MM.1S (cell line): ENCODE measurements at regions not wholly inside any gene's neighbourhood (a gene's known extent, or its start where the extent isn't known, plus 50 kb on each side); places are given as distances from the start of the nearest gene placed in this dataset.
"Not testable (repeated sequence)": the region's sequence is repeated elsewhere in the genome, so short reads cannot be mapped to it uniquely, and the experiment has no call there.

Experiments used
- DNase-seq: peaks from one replicate; pipeline ENCODE4 v3.0.0-alpha.2; 2015
- H2AFZ ChIP-seq: fragments of 300-600 bp; sonication (generic); 2 replicates; pipeline ENCODE4 v1.6.0; 2016; ENCODE audit warnings: antibody characterized with exemption, low read length
- H3F3A ChIP-seq: fragments of 300-600 bp; sonication (generic); 2 replicates; pipeline ENCODE4 v1.6.1; 2016; ENCODE audit warnings: mild to moderate bottlenecking, antibody characterized with exemption, low read length, moderate library complexity, mixed read lengths; ENCODE audit not compliant: insufficient read depth
- H3K27ac ChIP-seq: fragments of 300-600 bp; sonication (generic); 2 replicates; pipeline ENCODE4 v1.5.1; 2016; ENCODE audit warnings: mild to moderate bottlenecking, low read length
- H3K27me3 ChIP-seq: fragments of 300-600 bp; sonication (generic); replicated peaks from 2 replicates; pipeline ENCODE4 v1.6.0; 2016; ENCODE audit warnings: low read length; ENCODE audit not compliant: insufficient read depth
- H3K36me3 ChIP-seq: fragments of 300-600 bp; sonication (generic); replicated peaks from 2 replicates; pipeline ENCODE4 v1.6.1; 2016; ENCODE audit warnings: mild to moderate bottlenecking, low read length, mixed read lengths; ENCODE audit not compliant: insufficient read depth
- H3K4me1 ChIP-seq: fragments of 300-600 bp; sonication (generic); 2 replicates; pipeline ENCODE4 v1.6.1; 2016; ENCODE audit warnings: low read length, mixed read lengths
- H3K4me2 ChIP-seq: fragments of 300-600 bp; sonication (generic); 2 replicates; pipeline ENCODE4 v1.6.0; 2016; ENCODE audit warnings: low read depth, low read length
- H3K4me3 ChIP-seq: fragments of 300-600 bp; sonication (generic); 2 replicates; pipeline ENCODE4 v1.5.1; 2016; ENCODE audit warnings: low read length, mixed read lengths
- H3K79me2 ChIP-seq: fragments of 300-600 bp; sonication (generic); 2 replicates; pipeline ENCODE4 v1.6.1; 2016; ENCODE audit warnings: mixed run types, low read length, mixed read lengths
- H3K9ac ChIP-seq: fragments of 300-600 bp; sonication (generic); 2 replicates; pipeline ENCODE4 v1.6.1; 2016; ENCODE audit warnings: low read length, mixed read lengths
- H3K9me2 ChIP-seq: fragments of 300-600 bp; sonication (generic); replicated peaks from 2 replicates; pipeline ENCODE4 v1.6.1; 2016; ENCODE audit warnings: mild to moderate bottlenecking, low read length, mixed read lengths; ENCODE audit not compliant: insufficient read depth
- H3K9me3 ChIP-seq: fragments of 300-600 bp; sonication (generic); replicated peaks from 2 replicates; pipeline ENCODE4 v1.6.1; 2016; ENCODE audit warnings: mild to moderate bottlenecking, low read length, mixed read lengths; ENCODE audit not compliant: insufficient read depth
- H4K20me1 ChIP-seq: fragments of 300-600 bp; sonication (generic); 2 replicates; pipeline ENCODE4 v1.6.1; 2016; ENCODE audit warnings: mild to moderate bottlenecking, low read length, moderate library complexity, mixed read lengths; ENCODE audit not compliant: insufficient read depth
- CTCF ChIP-seq: fragments of 300-600 bp; sonication (generic); IDR thresholded peaks from 2 replicates; pipeline ENCODE4 v1.5.1; 2016; ENCODE audit warnings: antibody characterized with exemption, low read length, mixed read lengths
- EZH2 ChIP-seq: fragments of 300-600 bp; sonication (generic); optimal IDR thresholded peaks from 2 replicates; pipeline ENCODE3; 2017; ENCODE audit warnings: low read depth, mild to moderate bottlenecking, antibody characterized with exemption, low read length, mixed read lengths
- EZH2phosphoT487 ChIP-seq: fragments of 300-600 bp; sonication (generic); IDR thresholded peaks from 2 replicates; pipeline ENCODE4 v1.6.1; 2018; ENCODE audit warnings: antibody characterized with exemption, low read length

- TF ChIP-seq EZH2, result no peak
These were observed 195.0 kb downstream of the SPATA31A6 start for GRCh38 chr9:42378418-42378815.

GRCh38 chr9:42379602-42380001 lies 196.1 kb downstream of the SPATA31A6 start:
- not testable (repeated sequence) for H2AFZ ChIP-seq, H3K36me3 ChIP-seq, H3K79me2 ChIP-seq, H3K9me2 ChIP-seq, H3K9ac ChIP-seq, H3K9me3 ChIP-seq, H4K20me1 ChIP-seq, H3K4me3 ChIP-seq, H3K4me1 ChIP-seq, H3F3A ChIP-seq, H3K27me3 ChIP-seq, H3K4me2 ChIP-seq, H3K27ac ChIP-seq, DNase-seq

More at GRCh38 chr9:42378418-42378815, 195.0 kb downstream of the SPATA31A6 start:
- no peaks in the 10 kb centered on the region for H3K27me3 ChIP-seq
- H3K79me2 ChIP-seq, result no peaks in the 10 kb centered on the region
- H3F3A ChIP-seq, result no peaks in the 10 kb centered on the region
- H3K4me2 ChIP-seq, result no peak overlapping the region
- H3K9me2 ChIP-seq, result no peaks in the 10 kb centered on the region
- no peak overlapping the region for H3K27ac ChIP-seq
- no peaks in the 10 kb centered on the region for H3K9me3 ChIP-seq
- DNase-seq, result no peak
- H3K36me3 ChIP-seq, result no peaks in the 10 kb centered on the region
- no peak overlapping the region for H3K4me3 ChIP-seq
- H3K4me1 ChIP-seq, result no peaks in the 10 kb centered on the region
- H2AFZ ChIP-seq, result no peak overlapping the region
- H4K20me1 ChIP-seq, result no peaks in the 10 kb centered on the region
- no peak overlapping the region for H3K9ac ChIP-seq

GRCh38 chr9:42384585-42384984 lies 201.1 kb downstream of the SPATA31A6 start:
- H3K9ac ChIP-seq, H3K4me1 ChIP-seq, H2AFZ ChIP-seq, H3F3A ChIP-seq, H3K79me2 ChIP-seq, H3K36me3 ChIP-seq, H3K9me3 ChIP-seq, H3K9me2 ChIP-seq, H3K27ac ChIP-seq, H4K20me1 ChIP-seq, H3K4me3 ChIP-seq, DNase-seq, H3K4me2 ChIP-seq, H3K27me3 ChIP-seq: not testable (repeated sequence)

- not testable (repeated sequence) for H3K4me1 ChIP-seq, H3K9me3 ChIP-seq, H3K9me2 ChIP-seq, H3K9ac ChIP-seq, H3F3A ChIP-seq, H3K27me3 ChIP-seq, H3K4me2 ChIP-seq, H3K79me2 ChIP-seq, H3K27ac ChIP-seq, H3K36me3 ChIP-seq, H2AFZ ChIP-seq, H3K4me3 ChIP-seq, H4K20me1 ChIP-seq, DNase-seq
These were observed 202.2 kb downstream of the SPATA31A6 start for GRCh38 chr9:42385574-42386120.

GRCh38 chr9:42386477-42386876 lies 203.0 kb downstream of the SPATA31A6 start:
- no peak for TF ChIP-seq CTCF
- no peak for TF ChIP-seq EZH2phosphoT487
- TF ChIP-seq EZH2, result no peak
- Histone ChIP-seq H3K27ac (no peak overlapping the region), H3K4me3 (no peak overlapping the region), H3K4me2 (no peak overlapping the region), H3K9ac (no peak overlapping the region), H4K20me1 (no peaks in the 10 kb centered on the region), H2AFZ (no peak overlapping the region), H3K9me3 (no peaks in the 10 kb centered on the region), H3F3A (no peaks in the 10 kb centered on the region), H3K27me3 (no peaks in the 10 kb centered on the region), H3K36me3 (no peaks in the 10 kb centered on the region), H3K4me1 (no peaks in the 10 kb centered on the region), H3K9me2 (no peaks in the 10 kb centered on the region), H3K79me2 (no peaks in the 10 kb centered on the region)
- no peak for DNase-seq
